HL-60 (cell line): ENCODE measurements at regions not wholly inside any gene's neighbourhood (a gene's known extent, or its start where the extent isn't known, plus 50 kb on each side); places are given as distances from the start of the nearest gene placed in this dataset.

Experiments
- REST ChIP-seq: IDR thresholded peaks from 2 replicates; pipeline ENCODE4 v1.6.1; 2012; ENCODE audit warnings: low read depth; ENCODE audit not compliant: insufficient replicate concordance
- TF ChIP-seq, protein P1 (sequence below): IDR thresholded peaks from one replicate; pipeline ENCODE4 v1.5.1; 2011; ENCODE audit warnings: low read length, control low read depth, inconsistent platforms; ENCODE audit not compliant: insufficient read depth

- TF ChIP-seq, protein P1, sequence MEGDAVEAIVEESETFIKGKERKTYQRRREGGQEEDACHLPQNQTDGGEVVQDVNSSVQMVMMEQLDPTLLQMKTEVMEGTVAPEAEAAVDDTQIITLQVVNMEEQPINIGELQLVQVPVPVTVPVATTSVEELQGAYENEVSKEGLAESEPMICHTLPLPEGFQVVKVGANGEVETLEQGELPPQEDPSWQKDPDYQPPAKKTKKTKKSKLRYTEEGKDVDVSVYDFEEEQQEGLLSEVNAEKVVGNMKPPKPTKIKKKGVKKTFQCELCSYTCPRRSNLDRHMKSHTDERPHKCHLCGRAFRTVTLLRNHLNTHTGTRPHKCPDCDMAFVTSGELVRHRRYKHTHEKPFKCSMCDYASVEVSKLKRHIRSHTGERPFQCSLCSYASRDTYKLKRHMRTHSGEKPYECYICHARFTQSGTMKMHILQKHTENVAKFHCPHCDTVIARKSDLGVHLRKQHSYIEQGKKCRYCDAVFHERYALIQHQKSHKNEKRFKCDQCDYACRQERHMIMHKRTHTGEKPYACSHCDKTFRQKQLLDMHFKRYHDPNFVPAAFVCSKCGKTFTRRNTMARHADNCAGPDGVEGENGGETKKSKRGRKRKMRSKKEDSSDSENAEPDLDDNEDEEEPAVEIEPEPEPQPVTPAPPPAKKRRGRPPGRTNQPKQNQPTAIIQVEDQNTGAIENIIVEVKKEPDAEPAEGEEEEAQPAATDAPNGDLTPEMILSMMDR = no peak
- no peak for TF ChIP-seq REST
Observed at GRCh38 chr11:98061858-98062257, 958.9 kb upstream of the CNTN5 start.
